ENCODE measurements at regions not wholly inside any gene's neighbourhood (a gene's known extent, or its start where the extent isn't known, plus 50 kb on each side); places are given as distances from the start of the nearest gene placed in this dataset.
"Not testable (repeated sequence)": the region's sequence is repeated elsewhere in the genome, so short reads cannot be mapped to it uniquely, and the experiment has no call there.

GRCh38 chr6:118718903-118719302 is 67.5 kb upstream of the CEP85L start:
- DNase-seq, result no peak

GRCh38 chr6:118718297-118718696 is 66.9 kb upstream of the CEP85L start:
- no peak for DNase-seq

GRCh38 chr6:118717106-118717505 is 65.7 kb upstream of the CEP85L start:
- no peak for DNase-seq

- DNase-seq, result not testable (repeated sequence)
These were observed 64.5 kb upstream of the CEP85L start for GRCh38 chr6:118715907-118716306.

- DNase-seq, result no peak
These were observed 64.0 kb upstream of the CEP85L start for GRCh38 chr6:118715376-118715775.

GRCh38 chr6:118714756-118715155 is 63.4 kb upstream of the CEP85L start:
- DNase-seq, result no peak

- DNase-seq, result no peak
These were observed 61.6 kb upstream of the CEP85L start for GRCh38 chr6:118712969-118713368.

- DNase-seq, result no peak
These were observed 59.2 kb upstream of the CEP85L start for GRCh38 chr6:118710616-118711015.

- DNase-seq, result no peak
These were observed 58.5 kb upstream of the CEP85L start for GRCh38 chr6:118709859-118710350.

GRCh38 chr6:118708744-118709143 is 57.4 kb upstream of the CEP85L start:
- DNase-seq, result no peak

- no peak for DNase-seq
These were observed 56.7 kb upstream of the CEP85L start for GRCh38 chr6:118708055-118708454.

- no peak for DNase-seq
These were observed 55.3 kb upstream of the CEP85L start for GRCh38 chr6:118706702-118707101.

GRCh38 chr6:118705544-118706491 is 54.4 kb upstream of the CEP85L start:
- no peak for DNase-seq

GRCh38 chr6:118704915-118705314 is 53.5 kb upstream of the CEP85L start:
- DNase-seq, result no peak

GRCh38 chr6:118701260-118701659 is 49.9 kb upstream of the CEP85L start:
- not testable (repeated sequence) for DNase-seq

Measured in NCI-H1105 treated with DMSO at 0.1 percent for 48 hours (cell line).